Loucy (cell line): ENCODE measurements at regions not wholly inside any gene's neighbourhood (a gene's known extent, or its start where the extent isn't known, plus 50 kb on each side); places are given as distances from the start of the nearest gene placed in this dataset.

Experiments used
- H2AFZ ChIP-seq: fragments of 200-600 bp; sonication (generic); 2 replicates; pipeline ENCODE4 v1.6.0; 2016; ENCODE audit warnings: antibody characterized with exemption, mild to moderate bottlenecking, low read length, moderate library complexity
- H3F3A ChIP-seq: fragments of 200-600 bp; 2 replicates; pipeline ENCODE4 v1.6.0; 2016; ENCODE audit warnings: antibody characterized with exemption, low read depth, mild to moderate bottlenecking
- H3K27me3 ChIP-seq: fragments of 200-600 bp; sonication (generic); 2 replicates; pipeline ENCODE4 v1.6.1; 2014; ENCODE audit warnings: low read length, mild to moderate bottlenecking; ENCODE audit not compliant: insufficient read depth, poor library complexity, severe bottlenecking
- H3K36me3 ChIP-seq: fragments of 200-600 bp; sonication (generic); 2 replicates; pipeline ENCODE4 v1.6.1; 2016; ENCODE audit warnings: low read length; ENCODE audit not compliant: insufficient read depth
- H3K4me1 ChIP-seq: fragments of 200-600 bp; sonication (generic); 2 replicates; pipeline ENCODE4 v1.5.1; 2014; ENCODE audit warnings: low read length, mild to moderate bottlenecking; ENCODE audit not compliant: insufficient read depth, poor library complexity, severe bottlenecking
- H3K4me2 ChIP-seq: fragments of 200-600 bp; sonication (generic); 2 replicates; pipeline ENCODE4 v1.6.0; 2014; ENCODE audit warnings: antibody characterized with exemption, low read length, low read depth, mild to moderate bottlenecking; ENCODE audit not compliant: poor library complexity, severe bottlenecking
- H3K4me3 ChIP-seq: fragments of 200-600 bp; sonication (generic); 2 replicates; pipeline ENCODE4 v1.5.1; 2014; ENCODE audit warnings: low read length, mild to moderate bottlenecking, mixed read lengths; ENCODE audit not compliant: poor library complexity, severe bottlenecking
- H3K79me2 ChIP-seq: fragments of 200-600 bp; sonication (generic); 2 replicates; pipeline ENCODE4 v1.6.1; 2014; ENCODE audit warnings: low read length; ENCODE audit not compliant: insufficient read depth
- H3K9ac ChIP-seq: fragments of 200-600 bp; sonication (generic); 2 replicates; pipeline ENCODE4 v1.6.0; 2014; ENCODE audit warnings: mild to moderate bottlenecking, low read depth, low read length, moderate library complexity; ENCODE audit not compliant: poor library complexity, severe bottlenecking
- H3K9me2 ChIP-seq: fragments of 200-600 bp; sonication (generic); replicated peaks from 2 replicates; pipeline ENCODE4 v1.6.1; 2016; ENCODE audit warnings: low read depth, low read length, mixed read lengths
- H3K9me3 ChIP-seq: fragments of 200-600 bp; sonication (generic); 2 replicates; pipeline ENCODE4 v1.6.1; 2014; ENCODE audit warnings: mild to moderate bottlenecking, antibody characterized with exemption, low read length, low read depth; ENCODE audit not compliant: insufficient read depth
- H4K20me1 ChIP-seq: fragments of 200-600 bp; sonication (generic); 2 replicates; pipeline ENCODE4 v1.6.0; 2014; ENCODE audit warnings: antibody characterized with exemption, low read length, mild to moderate bottlenecking; ENCODE audit not compliant: insufficient read depth, poor library complexity, severe bottlenecking
- CTCF ChIP-seq: fragments of 200-600 bp; sonication (generic); conservative IDR thresholded peaks from 2 replicates; pipeline ENCODE4 v1.5.1; 2014; ENCODE audit warnings: mild to moderate bottlenecking, antibody characterized with exemption, low read length
- EZH2phosphoT487 ChIP-seq: fragments of 200-600 bp; IDR thresholded peaks from 2 replicates; pipeline ENCODE4 v1.6.1; 2018; ENCODE audit warnings: antibody characterized with exemption, mild to moderate bottlenecking, moderate library complexity, borderline replicate concordance

- H3K4me1 ChIP-seq: no peaks in the 10 kb centered on the region
- H3F3A ChIP-seq: no peaks in the 10 kb centered on the region
- TF ChIP-seq EZH2phosphoT487: no peak
- no peak for TF ChIP-seq CTCF
- no peak overlapping the region for H3K4me2 ChIP-seq
- no peaks in the 10 kb centered on the region for H3K36me3 ChIP-seq
- H3K79me2 ChIP-seq: no peaks in the 10 kb centered on the region
- H3K9ac ChIP-seq: no peak overlapping the region
- no peaks in the 10 kb centered on the region for H3K27me3 ChIP-seq
- H4K20me1 ChIP-seq: no peaks in the 10 kb centered on the region
- no peak overlapping the region for H2AFZ ChIP-seq
- no peaks in the 10 kb centered on the region for H3K9me2 ChIP-seq
- no peak overlapping the region for H3K4me3 ChIP-seq
- no peaks in the 10 kb centered on the region; the same call in 1 of the 2 replicates for H3K9me3 ChIP-seq
Observed at GRCh38 chr20:4533368-4534133, 152.7 kb upstream of the PRNP start.

GRCh38 chr20:4532772-4533171 lies 153.5 kb upstream of the PRNP start:
- Histone ChIP-seq H2AFZ (no peak overlapping the region), H3K36me3 (no peaks in the 10 kb centered on the region), H3K4me1 (no peaks in the 10 kb centered on the region), H3K9me3 (no peaks in the 10 kb centered on the region; the same call in 1 of the 2 replicates), H3F3A (no peaks in the 10 kb centered on the region), H3K4me2 (no peak overlapping the region), H3K27me3 (no peaks in the 10 kb centered on the region), H3K4me3 (no peak overlapping the region), H3K79me2 (no peaks in the 10 kb centered on the region), H3K9me2 (no peaks in the 10 kb centered on the region), H3K9ac (no peak overlapping the region), H4K20me1 (no peaks in the 10 kb centered on the region)
- TF ChIP-seq CTCF (no peak), EZH2phosphoT487 (no peak)

GRCh38 chr20:4524792-4525191 lies 161.5 kb upstream of the PRNP start:
- no peaks in the 10 kb centered on the region for H3K4me1 ChIP-seq
- H3K4me3 ChIP-seq: no peak overlapping the region
- H3K27me3 ChIP-seq: no peaks in the 10 kb centered on the region
- H3K9me2 ChIP-seq: no peaks in the 10 kb centered on the region
- no peak for TF ChIP-seq CTCF
- no peak for TF ChIP-seq EZH2phosphoT487
- H2AFZ ChIP-seq: no peak overlapping the region
- no peaks in the 10 kb centered on the region for H3K79me2 ChIP-seq
- H3K9ac ChIP-seq: no peak overlapping the region
- no peaks in the 10 kb centered on the region for H3K9me3 ChIP-seq
- no peaks in the 10 kb centered on the region for H3F3A ChIP-seq
- H4K20me1 ChIP-seq: no peaks in the 10 kb centered on the region
- H3K36me3 ChIP-seq: no peaks in the 10 kb centered on the region
- H3K4me2 ChIP-seq: no peak overlapping the region
